ENCODE measurements at regions not wholly inside any gene's neighbourhood (a gene's known extent, or its start where the extent isn't known, plus 50 kb on each side); places are given as distances from the start of the nearest gene placed in this dataset.

DNA sequence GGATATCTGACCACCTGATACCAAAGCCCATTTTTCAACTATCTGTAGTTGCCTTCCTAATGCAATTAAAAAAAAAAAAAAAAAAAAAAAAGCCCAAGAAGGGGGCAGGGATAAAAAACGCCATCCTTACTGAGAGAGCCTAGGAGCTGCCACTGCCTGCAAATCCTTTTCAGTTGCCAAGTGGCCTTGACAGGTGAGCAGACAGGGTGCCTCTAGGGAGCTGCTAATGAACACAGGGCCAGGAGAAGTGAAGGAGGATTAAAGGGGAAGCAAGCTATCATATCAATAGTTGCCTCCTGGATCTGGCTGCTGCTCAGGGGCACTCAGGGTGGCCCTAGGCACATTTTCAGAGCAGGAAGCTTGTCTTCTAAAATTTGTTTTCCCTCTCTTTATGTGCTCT, 547.4 kb downstream of the TLE1 start:
- ATAC-seq (replicated peaks) (no peak), DNase-seq (no peak)
- Mint-ChIP-seq H3K4me1 (no peaks in the 10 kb centered on the region), H3K27ac (peak overlapping the region; percentile 37), H3K9me3 (peaks cover 3 to 4% of the 10 kb centered on the region in 2 donors), H3K36me3 (no peaks in the 10 kb centered on the region), H3K27me3 (peaks cover 0 to 5% of the 10 kb centered on the region in 2 donors), H3K4me3 (no peak overlapping the region)

DNA sequence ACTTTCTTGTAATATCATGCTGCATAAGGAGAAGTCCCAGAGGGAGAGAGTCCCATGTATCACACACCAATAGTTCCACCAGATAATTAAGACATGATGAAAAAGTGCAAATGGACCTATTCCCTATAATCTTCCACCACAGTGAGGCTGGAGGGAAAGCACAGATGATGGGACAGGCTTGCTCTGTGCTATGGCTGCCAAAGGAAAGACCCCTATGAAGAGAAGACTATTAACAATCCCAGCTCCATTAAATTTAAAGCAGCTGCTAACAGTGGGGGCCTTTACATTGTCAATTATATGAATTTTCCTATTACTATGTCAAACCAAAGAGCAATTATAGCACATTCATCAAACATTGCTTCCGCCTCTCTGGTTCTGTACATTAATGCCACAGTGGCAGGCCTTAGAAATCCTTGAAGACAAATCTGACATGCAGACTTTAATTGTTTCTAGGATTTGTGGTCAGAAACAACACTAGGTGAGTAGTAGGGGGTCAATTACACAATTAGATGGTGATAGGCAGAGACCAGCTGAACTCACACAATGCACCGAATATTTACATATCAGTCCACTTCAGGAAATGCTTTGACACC, 551.3 kb downstream of the TLE1 start:
- H3K4me3 Mint-ChIP-seq = no peak overlapping the region

DNA sequence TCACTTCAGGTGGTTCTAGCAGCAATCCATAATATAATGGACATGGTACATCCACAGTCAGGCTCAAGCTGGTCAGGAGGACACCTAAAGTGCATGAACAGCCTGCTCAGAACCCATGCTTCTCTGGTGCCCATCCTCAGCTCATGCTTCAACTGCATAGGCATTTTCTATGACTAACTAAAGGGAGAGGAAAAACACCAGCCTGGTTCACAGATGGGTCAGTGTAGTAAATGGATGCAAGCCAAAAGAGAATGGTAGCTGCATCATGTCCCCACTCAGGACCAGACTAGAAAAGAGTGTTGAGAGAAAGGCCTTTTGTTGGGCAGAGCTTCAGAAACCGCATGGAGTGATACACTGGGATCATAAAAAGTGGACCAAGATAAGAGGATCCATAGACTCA, 556.6 kb downstream of the TLE1 start:
- H3K27ac Mint-ChIP-seq = no peak overlapping the region
- ATAC-seq (replicated peaks) (no peak), DNase-seq (no peak)
- no peaks in the 10 kb centered on the region for H3K27me3 Mint-ChIP-seq
- H3K9me3 Mint-ChIP-seq = peaks cover 0 to 2% of the 10 kb centered on the region in 2 donors
- no peaks in the 10 kb centered on the region for H3K4me1 Mint-ChIP-seq
- H3K4me3 Mint-ChIP-seq = no peak overlapping the region
- H3K36me3 Mint-ChIP-seq = no peaks in the 10 kb centered on the region

More for the DNA sequence above, 551.3 kb downstream of the TLE1 start:
- ATAC-seq (replicated peaks) = no peak
- Mint-ChIP-seq H3K27ac (no peak overlapping the region), H3K4me1 (no peaks in the 10 kb centered on the region), H3K27me3 (peaks cover 0 to 5% of the 10 kb centered on the region in 2 donors), H3K9me3 (no peaks in the 10 kb centered on the region), H3K36me3 (no peaks in the 10 kb centered on the region)
- DNase-seq = no peak

DNA sequence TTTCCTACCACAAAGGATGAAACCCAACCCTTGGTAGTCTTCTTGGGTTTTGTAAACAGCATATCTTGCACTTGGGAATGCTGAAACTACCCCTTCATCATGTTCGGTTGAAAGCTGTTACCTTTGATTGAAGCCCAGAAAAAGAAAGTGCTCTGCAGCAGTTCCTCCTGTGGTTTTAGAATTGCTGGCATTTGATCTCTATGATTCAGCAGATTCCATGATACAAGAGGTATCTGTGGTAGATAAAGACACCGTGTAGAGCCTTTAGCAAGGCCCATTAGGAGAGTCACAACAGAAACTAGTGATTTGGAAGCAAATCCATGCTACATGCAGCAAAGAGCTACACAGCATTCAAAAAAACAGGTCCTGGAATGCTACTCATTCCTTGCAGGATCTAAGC, 557.0 kb downstream of the TLE1 start:
- H3K4me3 Mint-ChIP-seq = no peak overlapping the region
- peaks cover 0 to 2% of the 10 kb centered on the region in 2 donors for H3K9me3 Mint-ChIP-seq
- DNase-seq (no peak), ATAC-seq (replicated peaks) (no peak)
- H3K27ac Mint-ChIP-seq = no peak overlapping the region
- no peaks in the 10 kb centered on the region for H3K36me3 Mint-ChIP-seq
- no peaks in the 10 kb centered on the region for H3K4me1 Mint-ChIP-seq
- no peaks in the 10 kb centered on the region for H3K27me3 Mint-ChIP-seq

DNA sequence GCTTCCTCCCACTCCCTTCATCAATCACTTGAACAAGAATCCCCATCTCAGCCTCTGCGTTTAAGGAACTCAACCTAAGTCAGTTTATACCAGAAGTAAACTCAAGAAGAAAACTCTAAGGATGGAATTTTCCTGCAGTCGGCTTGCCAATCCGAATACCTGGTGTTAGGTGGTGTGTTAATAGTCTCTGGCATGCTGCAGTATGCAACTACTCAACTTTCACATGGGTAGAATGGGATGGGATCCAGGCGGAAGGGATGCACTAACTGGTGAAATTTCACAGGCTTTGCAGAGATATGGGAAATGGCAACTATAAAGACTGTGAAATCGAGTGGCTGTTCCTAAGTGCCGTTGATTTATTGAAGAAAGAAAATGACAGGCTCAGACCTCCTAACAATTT, 560.6 kb downstream of the TLE1 start:
- ATAC-seq (replicated peaks) (no peak), DNase-seq (no peak)
- Mint-ChIP-seq H3K27ac (no peak overlapping the region), H3K27me3 (no peaks in the 10 kb centered on the region), H3K36me3 (no peaks in the 10 kb centered on the region), H3K4me3 (no peak overlapping the region), H3K4me1 (peaks cover 11 to 13% of the 10 kb centered on the region in 2 donors), H3K9me3 (peaks cover 2 to 3% of the 10 kb centered on the region in 2 donors)

DNA sequence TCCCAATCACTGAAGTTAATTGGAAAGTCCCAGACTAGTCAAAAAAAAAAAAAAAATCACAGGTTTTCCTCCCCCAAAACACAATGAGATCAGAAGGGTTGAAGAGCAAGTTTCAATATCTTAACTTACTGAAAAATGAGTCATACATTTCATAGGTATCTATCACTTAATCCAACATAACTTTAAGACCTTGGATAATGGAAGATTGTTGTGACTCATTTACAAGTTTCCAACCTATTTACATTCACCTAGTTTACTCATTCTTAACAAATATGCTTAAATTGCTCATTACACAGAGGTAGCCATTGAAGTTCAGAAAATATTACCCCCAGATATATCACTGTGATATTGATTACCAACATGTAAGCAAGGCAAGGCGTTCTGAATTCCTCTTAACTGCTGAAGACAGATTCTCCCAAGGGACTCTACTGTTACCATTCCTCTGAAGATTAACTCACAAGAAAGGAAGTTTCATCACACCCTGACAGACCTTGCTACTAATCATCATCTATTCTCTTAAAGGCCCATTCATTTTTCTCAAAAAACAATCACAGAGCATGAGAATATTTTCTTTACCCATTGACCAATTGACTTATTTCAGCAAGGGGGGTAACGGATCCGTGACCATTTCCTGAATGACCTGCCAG, 563.8 kb downstream of the TLE1 start:
- Mint-ChIP-seq H3K36me3 (no peaks in the 10 kb centered on the region), H3K27me3 (no peaks in the 10 kb centered on the region), H3K4me1 (peaks cover 11 to 13% of the 10 kb centered on the region in 2 donors), H3K4me3 (no peak overlapping the region), H3K9me3 (peaks cover 3% of the 10 kb centered on the region in 2 donors), H3K27ac (peak overlapping the region; percentile 15)
- ATAC-seq (replicated peaks) (peak in 1 of 2 donors; percentile 36), DNase-seq (no peak)

DNA sequence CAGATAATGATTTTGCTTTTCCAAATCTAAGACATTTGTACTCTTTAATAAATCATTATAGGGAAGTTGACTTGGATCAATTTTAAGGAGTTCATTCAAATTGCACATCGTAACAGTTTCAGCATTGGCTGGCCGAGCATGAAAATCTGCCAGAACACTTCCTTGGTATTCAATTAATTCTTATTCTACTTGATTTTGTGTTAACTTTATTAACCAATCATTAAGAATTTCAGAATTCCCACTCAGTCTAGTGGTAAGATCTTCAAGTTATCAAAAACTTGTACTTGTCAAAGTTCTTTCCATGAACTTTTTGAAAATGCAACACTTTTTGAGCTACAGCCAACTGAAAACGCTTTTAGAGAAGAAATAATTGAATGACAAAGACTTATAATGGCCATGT, 565.8 kb downstream of the TLE1 start:
- DNase-seq = no peak
- no peak for ATAC-seq (replicated peaks)
- peaks cover 3% of the 10 kb centered on the region in 2 donors for H3K9me3 Mint-ChIP-seq
- no peaks in the 10 kb centered on the region for H3K27me3 Mint-ChIP-seq
- peaks cover 11 to 13% of the 10 kb centered on the region in 2 donors for H3K4me1 Mint-ChIP-seq
- H3K36me3 Mint-ChIP-seq = no peaks in the 10 kb centered on the region
- no peak overlapping the region for H3K27ac Mint-ChIP-seq
- H3K4me3 Mint-ChIP-seq = no peak overlapping the region

DNA sequence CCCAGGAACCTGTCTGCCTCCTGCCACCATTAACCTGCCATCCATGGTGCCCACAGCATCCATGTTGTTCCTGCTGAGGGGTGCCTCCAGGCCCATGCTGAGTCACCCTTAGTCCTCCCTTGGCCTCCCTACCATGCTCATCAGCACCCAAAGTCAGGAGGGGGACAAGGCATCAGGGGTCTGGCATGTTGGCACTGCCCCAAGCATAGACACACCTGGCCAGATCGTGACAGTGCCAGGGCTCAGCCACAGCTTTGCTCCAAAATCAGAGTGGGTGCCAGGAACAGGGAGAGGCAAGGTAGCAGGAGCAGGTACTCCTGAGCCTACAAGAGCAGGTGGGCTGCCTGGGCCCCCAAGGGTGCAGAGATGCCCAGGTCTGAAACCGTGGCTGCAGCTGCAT, 566.6 kb downstream of the TLE1 start:
- peaks cover 3% of the 10 kb centered on the region in 2 donors for H3K9me3 Mint-ChIP-seq
- H3K27ac Mint-ChIP-seq = no peak overlapping the region
- no peaks in the 10 kb centered on the region for H3K36me3 Mint-ChIP-seq
- ATAC-seq (replicated peaks) (no peak), DNase-seq (no peak)
- H3K4me3 Mint-ChIP-seq = no peak overlapping the region
- peaks cover 11 to 13% of the 10 kb centered on the region in 2 donors for H3K4me1 Mint-ChIP-seq
- H3K27me3 Mint-ChIP-seq = peaks cover 0 to 3% of the 10 kb centered on the region in 2 donors

DNA sequence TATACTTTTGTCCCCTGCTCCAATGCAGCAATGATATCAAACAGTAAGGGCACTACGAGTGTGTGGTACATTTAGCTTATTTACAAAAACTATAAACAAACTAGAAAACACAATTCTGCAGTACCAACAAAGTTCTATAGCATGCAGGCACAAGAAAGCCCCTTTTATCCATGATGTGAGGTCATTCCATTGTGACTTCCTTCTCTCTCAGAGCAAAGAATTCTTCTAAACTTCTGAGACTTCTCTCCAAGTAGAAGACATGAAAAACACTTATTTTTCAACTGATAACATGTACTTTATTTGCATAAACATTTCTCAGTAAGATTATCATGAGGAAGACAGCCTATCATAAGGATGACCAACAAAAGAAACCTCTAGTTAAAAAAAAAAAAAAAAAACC, 569.8 kb downstream of the TLE1 start:
- peaks cover 0 to 3% of the 10 kb centered on the region in 2 donors for H3K9me3 Mint-ChIP-seq
- no peak for ATAC-seq (replicated peaks)
- no peak overlapping the region for H3K4me3 Mint-ChIP-seq

DNA sequence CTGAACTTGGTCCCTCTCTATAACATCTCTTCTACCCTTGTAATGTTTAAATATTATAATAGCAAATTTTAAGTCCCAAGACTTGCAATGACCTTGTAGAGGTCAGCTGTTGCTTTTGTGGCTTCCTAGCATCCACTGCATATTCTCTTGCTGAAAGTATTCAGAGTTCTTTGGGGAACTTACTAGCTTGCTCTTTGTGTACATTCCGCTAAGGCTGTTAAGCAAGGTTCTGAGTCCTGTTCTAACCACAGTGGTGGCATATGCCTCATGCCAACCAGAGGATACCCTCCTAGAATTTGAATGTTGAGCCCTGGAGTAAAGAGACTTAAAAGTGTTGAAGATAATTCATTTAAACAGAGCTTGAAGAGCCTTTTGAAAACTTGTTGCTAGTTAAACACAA, 570.9 kb downstream of the TLE1 start:
- H3K9me3 Mint-ChIP-seq = peaks cover 0 to 3% of the 10 kb centered on the region in 2 donors
- H3K27me3 Mint-ChIP-seq = peaks cover 4 to 14% of the 10 kb centered on the region in 2 donors
- no peak overlapping the region for H3K4me3 Mint-ChIP-seq

More for the DNA sequence above, 569.8 kb downstream of the TLE1 start:
- Mint-ChIP-seq H3K4me1 (peaks cover 0 to 11% of the 10 kb centered on the region in 2 donors), H3K27ac (no peak overlapping the region), H3K27me3 (peaks cover 4 to 14% of the 10 kb centered on the region in 2 donors), H3K36me3 (no peaks in the 10 kb centered on the region)
- no peak for DNase-seq

DNA sequence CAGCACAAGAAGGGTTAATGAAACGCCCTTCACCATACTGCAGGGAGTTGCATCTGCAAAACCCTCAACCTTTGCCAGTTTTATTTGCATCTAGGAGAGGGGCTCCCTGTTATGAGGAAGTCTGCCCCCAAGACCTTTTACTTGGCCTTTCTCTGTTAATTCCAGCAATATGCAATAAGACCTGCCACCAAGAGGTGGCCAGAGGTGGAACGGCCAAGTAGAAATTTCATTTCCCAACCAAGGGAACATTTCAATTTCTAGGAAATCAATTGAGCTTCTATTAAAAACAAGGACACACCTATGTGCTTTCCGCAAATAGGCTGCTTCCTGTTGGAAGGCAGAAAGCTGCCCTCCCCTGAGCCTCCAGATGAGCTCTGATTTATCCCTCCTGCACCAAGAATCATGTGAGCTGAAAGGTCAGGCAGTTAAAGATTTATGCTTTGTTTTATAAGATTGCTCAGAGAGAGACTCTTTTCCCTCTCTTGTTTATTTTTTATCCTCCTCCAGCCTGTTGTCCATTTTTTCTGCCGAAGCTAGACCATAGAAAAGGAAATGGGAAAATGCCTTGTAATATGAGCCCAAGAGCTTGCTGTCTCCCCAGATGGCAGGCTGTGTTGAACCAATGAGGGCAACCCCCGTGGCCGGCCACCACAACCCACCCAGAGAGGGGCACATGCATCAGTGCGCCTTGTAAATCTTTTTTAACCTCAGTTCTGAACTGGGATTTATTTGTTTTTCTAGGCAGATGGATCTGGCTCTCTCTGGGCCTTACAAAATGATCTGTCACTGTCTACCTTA, 572.8 kb downstream of the TLE1 start:
- H3K9me3 Mint-ChIP-seq = no peaks in the 10 kb centered on the region
- no peak for ATAC-seq (replicated peaks)
- peaks cover 11 to 35% of the 10 kb centered on the region in 2 donors for H3K4me1 Mint-ChIP-seq

More for the DNA sequence above, 570.9 kb downstream of the TLE1 start:
- Mint-ChIP-seq H3K27ac (no peak overlapping the region), H3K36me3 (no peaks in the 10 kb centered on the region), H3K4me1 (peaks cover 5 to 21% of the 10 kb centered on the region in 2 donors)
- ATAC-seq (replicated peaks) (no peak), DNase-seq (no peak)

DNA sequence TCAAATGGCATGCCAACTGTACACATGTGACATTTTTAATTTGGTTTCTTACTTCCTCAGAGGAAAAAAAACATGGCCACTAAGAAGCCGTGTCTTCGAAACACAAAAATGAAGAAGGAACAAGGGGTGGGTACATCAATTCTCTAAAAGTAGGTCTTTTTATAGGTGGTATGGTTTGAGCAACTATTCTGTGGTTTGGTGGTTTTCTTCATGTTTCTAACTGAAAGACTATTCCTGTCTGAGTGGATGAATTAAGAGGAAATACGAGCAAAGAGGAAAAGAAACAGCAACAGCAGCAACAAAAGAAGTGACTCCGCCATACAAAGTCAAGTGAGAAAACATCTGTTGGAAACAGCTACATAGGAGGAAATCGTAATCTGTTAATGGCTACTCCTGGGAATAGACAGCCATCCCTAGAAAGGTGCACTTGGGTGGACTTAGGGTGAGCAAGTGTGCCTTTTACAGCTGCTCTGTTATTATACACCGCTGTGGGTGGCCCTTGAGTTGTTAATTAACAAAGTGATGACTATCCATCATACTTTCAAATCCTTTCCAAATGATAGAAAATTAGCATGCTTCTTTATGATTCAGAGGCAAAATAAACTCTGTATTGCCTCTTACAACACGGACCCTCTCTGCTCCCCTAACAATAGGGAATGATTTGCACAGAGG, 575.8 kb downstream of the TLE1 start:
- peaks cover 14 to 35% of the 10 kb centered on the region in 2 donors for H3K4me1 Mint-ChIP-seq
- H3K27me3 Mint-ChIP-seq = peaks cover 4 to 15% of the 10 kb centered on the region in 2 donors
- H3K9me3 Mint-ChIP-seq = no peaks in the 10 kb centered on the region
- DNase-seq (no peak), ATAC-seq (replicated peaks) (peak; percentile 89 to 92)
- H3K36me3 Mint-ChIP-seq = no peaks in the 10 kb centered on the region
- H3K27ac Mint-ChIP-seq = peak overlapping the region; percentile 44
- peak overlapping the region; percentile 60 to 63 for H3K4me3 Mint-ChIP-seq

More for the DNA sequence above, 572.8 kb downstream of the TLE1 start:
- Mint-ChIP-seq H3K36me3 (no peaks in the 10 kb centered on the region), H3K4me3 (no peak overlapping the region), H3K27ac (no peak overlapping the region), H3K27me3 (peaks cover 4 to 14% of the 10 kb centered on the region in 2 donors)
- no peak for DNase-seq

DNA sequence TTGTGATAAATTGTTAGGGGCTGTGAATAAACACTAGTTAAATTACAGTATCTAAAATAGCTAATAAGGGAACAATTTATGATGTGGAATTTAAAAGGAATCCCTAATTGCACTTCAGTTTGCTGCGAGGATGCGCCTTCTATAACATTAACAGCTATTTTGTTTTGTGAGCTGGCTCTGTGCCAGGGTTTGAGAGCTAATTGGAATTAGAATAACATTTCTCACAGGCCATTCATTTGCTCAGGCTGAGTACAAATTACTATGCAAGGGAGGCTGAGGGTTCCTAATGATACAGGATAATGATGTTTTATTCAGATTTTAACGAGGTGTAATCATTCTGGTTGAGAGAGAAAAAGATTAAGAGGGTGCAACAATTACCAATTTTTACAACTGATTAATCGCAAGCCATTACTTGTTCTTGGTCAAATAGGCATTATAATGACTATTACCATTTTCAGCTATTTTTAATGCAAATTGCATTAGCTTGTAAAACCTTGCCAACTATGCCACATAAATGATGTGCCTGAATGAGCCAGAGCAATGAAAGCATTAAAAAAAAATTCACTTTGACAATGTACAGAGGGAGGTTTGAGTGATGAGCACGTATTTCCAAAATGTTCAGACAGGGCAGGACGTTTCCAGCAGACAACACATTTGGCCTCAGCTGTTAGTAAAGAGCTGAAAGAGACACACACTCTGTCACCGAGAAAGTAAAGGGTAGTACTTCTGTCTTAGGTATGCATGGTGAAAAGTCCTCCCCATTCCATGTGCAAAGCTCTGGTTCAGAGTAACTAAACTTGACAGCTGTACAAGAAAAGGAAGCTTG, 576.5 kb downstream of the TLE1 start:
- DNase-seq (peak; percentile 9), ATAC-seq (replicated peaks) (no peak)
- no peaks in the 10 kb centered on the region for H3K36me3 Mint-ChIP-seq
- H3K27me3 Mint-ChIP-seq = peaks cover 9 to 19% of the 10 kb centered on the region in 2 donors
- H3K4me3 Mint-ChIP-seq = peak overlapping the region; percentile 60 to 63
- H3K4me1 Mint-ChIP-seq = peaks cover 14 to 35% of the 10 kb centered on the region in 2 donors
- peak overlapping the region; percentile 44 for H3K27ac Mint-ChIP-seq
- no peaks in the 10 kb centered on the region for H3K9me3 Mint-ChIP-seq
